Activated T-helper 2 cell treated with anti-CD3 and anti-CD28 coated beads, Interferon-gamma antibody, Interleukin-2, Interleukin-4, amounts not matched to agents 10 μg/mL and 5 μg/mL and 100 μg/mL, durations not matched to agents 14 hours and 24 hours and 36 hours (primary cell): ENCODE measurements at regions not wholly inside any gene's neighbourhood (a gene's known extent, or its start where the extent isn't known, plus 50 kb on each side); places are given as distances from the start of the nearest gene placed in this dataset.

Experiments used
- DNase-seq: peaks from one replicate; pipeline ENCODE4 v3.0.0; 2021; ENCODE audit warnings: low spot score
- H3K27ac Mint-ChIP-seq: one replicate; pipeline ENCODE4 v1.8.0; 2021; ENCODE audit warnings: mixed read lengths
- H3K27me3 Mint-ChIP-seq: one replicate; pipeline ENCODE4 v1.8.0; 2021; ENCODE audit warnings: low read depth, mixed read lengths
- H3K36me3 Mint-ChIP-seq: one replicate; pipeline ENCODE4 v1.8.0; 2021; ENCODE audit warnings: low read depth, mixed read lengths
- H3K4me1 Mint-ChIP-seq: one replicate; pipeline ENCODE4 v1.8.0; 2021; ENCODE audit warnings: low read depth, mixed read lengths
- H3K4me3 Mint-ChIP-seq: one replicate; pipeline ENCODE4 v1.8.0; 2021; ENCODE audit warnings: low read depth, mild to moderate bottlenecking, moderate library complexity, mixed read lengths
- H3K9me3 Mint-ChIP-seq: one replicate; pipeline ENCODE4 v1.8.0; 2021; ENCODE audit warnings: mixed read lengths
- intact Hi-C: fragments of 100-400 bp; cut with micrococcal nuclease; formaldehyde crosslinking; loops from one replicate; pipeline ENCODE4 v1.15.1; 2023

DNA sequence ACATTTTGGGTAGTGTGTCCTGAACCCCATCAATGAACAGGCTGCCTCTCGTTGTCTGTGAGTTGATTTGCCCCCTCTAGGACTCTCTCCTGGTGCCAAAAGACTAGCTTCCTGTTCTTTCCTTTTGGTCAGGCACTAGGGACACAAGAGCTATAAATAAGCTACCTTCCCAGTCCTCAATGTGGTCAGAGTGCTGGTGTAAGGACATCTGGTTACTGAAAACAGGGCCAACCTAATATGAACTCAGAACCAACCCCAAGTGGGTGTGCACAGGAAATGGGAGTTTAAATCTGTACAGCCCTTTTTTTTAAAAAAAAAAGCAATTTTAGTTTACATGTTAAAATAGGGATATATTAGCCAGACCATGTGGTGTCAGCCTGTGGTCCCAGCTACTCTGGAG, 129.2 kb downstream of the ZIC5 start:
- H3K36me3 Mint-ChIP-seq: no peaks in the 10 kb centered on the region
- no peak for DNase-seq
- H3K9me3 Mint-ChIP-seq: no peaks in the 10 kb centered on the region
- H3K4me3 Mint-ChIP-seq: no peak overlapping the region
- H3K4me1 Mint-ChIP-seq: no peaks in the 10 kb centered on the region
- intact Hi-C loops: no loop called here
- H3K27me3 Mint-ChIP-seq: no peaks in the 10 kb centered on the region
- H3K27ac Mint-ChIP-seq: no peak overlapping the region

DNA sequence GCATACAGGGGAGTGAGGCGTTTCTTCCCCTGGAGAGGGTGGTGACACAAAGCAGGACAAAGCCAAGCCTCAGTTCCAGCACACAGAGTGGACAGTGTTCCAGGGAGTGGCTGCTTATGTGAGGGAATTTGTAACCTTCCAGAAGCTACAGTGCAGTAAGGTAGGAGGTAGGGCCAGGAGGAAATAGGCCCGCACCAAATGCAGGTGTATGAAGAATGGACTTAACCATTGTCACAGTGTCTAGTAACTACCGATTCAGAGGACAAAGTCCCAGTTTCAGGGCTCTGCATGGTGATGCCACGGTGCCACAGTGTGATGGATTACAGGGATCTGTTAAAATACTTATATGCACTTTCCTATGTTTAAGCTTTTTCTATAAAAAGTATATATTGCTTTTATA, 135.3 kb downstream of the ZIC5 start:
- DNase-seq: no peak
- no peaks in the 10 kb centered on the region for H3K36me3 Mint-ChIP-seq
- no peaks in the 10 kb centered on the region for H3K4me1 Mint-ChIP-seq
- H3K27ac Mint-ChIP-seq: no peak overlapping the region
- no peaks in the 10 kb centered on the region for H3K9me3 Mint-ChIP-seq
- intact Hi-C loops: no loop called here
- no peaks in the 10 kb centered on the region for H3K27me3 Mint-ChIP-seq
- no peak overlapping the region for H3K4me3 Mint-ChIP-seq

DNA sequence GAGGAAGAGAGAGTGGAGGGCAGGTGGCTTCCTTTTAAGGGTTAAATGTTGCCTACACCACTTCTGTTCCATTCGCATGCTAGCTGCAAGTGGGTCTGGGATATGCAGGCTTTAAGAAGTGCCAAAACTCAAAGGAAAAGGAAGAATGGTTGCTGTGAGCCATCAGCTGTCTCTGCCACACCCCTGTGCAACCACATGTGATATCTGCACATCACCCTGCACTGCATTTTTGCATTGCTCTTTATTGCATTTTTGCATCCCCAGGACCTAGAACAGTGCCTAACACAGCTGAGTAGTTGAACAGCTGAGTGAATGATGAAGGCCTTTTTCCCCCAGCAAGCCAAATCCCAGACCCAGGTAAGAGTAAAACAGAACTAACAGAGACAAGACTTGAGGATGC, 136.1 kb downstream of the ZIC5 start:
- Mint-ChIP-seq H3K36me3 (no peaks in the 10 kb centered on the region), H3K9me3 (no peaks in the 10 kb centered on the region), H3K4me1 (no peaks in the 10 kb centered on the region), H3K27ac (no peak overlapping the region), H3K27me3 (no peaks in the 10 kb centered on the region), H3K4me3 (no peak overlapping the region)
- intact Hi-C loops: no loop called here
- no peak for DNase-seq

DNA sequence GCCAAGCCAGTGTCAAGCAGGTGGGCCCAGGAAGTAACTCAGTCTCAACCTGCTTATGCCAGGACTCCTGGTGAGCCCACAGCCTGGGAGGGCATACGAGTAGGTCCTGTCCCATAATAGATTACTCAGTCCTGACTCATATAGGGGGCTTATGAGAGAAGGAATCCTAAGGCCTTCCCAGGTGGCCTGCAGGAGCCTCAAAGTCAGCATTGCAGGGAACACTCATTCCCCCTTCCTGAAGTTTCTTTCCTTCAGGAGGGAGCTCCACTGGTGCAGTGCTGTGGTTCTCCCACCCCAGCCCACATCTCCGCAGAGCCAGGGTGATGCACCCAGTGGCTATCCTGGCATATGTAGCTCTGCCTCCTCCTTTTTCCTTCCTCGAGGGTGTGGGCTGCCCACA, 137.3 kb downstream of the ZIC5 start:
- intact Hi-C loops: no loop called here
- DNase-seq: no peak
- Mint-ChIP-seq H3K9me3 (no peaks in the 10 kb centered on the region), H3K4me3 (no peak overlapping the region), H3K4me1 (no peaks in the 10 kb centered on the region), H3K36me3 (no peaks in the 10 kb centered on the region), H3K27me3 (no peaks in the 10 kb centered on the region), H3K27ac (no peak overlapping the region)

DNA sequence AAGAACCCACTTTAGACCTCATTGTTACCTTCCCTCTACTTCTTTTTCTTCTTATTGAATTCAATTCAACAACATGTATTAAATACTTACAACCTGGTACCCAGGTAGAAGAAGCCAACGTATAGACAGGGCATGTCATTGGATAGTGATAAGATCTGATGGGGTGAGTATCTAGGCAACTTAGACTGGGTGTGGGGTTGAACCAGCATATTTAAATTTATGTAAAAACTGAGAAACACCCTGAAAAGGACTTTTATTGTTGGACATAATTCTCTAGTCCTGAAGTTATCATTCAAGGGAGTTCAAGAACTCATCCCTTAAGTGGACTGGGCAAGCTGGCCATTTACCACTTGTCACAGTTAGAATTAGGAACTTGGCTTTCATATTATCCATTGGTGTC, 139.2 kb downstream of the ZIC5 start:
- H3K27me3 Mint-ChIP-seq: peaks cover 1% of the 10 kb centered on the region
- H3K27ac Mint-ChIP-seq: no peak overlapping the region
- no peak overlapping the region for H3K4me3 Mint-ChIP-seq
- intact Hi-C loops: no loop called here
- no peaks in the 10 kb centered on the region for H3K9me3 Mint-ChIP-seq
- DNase-seq: no peak
- H3K36me3 Mint-ChIP-seq: no peaks in the 10 kb centered on the region
- H3K4me1 Mint-ChIP-seq: no peaks in the 10 kb centered on the region

DNA sequence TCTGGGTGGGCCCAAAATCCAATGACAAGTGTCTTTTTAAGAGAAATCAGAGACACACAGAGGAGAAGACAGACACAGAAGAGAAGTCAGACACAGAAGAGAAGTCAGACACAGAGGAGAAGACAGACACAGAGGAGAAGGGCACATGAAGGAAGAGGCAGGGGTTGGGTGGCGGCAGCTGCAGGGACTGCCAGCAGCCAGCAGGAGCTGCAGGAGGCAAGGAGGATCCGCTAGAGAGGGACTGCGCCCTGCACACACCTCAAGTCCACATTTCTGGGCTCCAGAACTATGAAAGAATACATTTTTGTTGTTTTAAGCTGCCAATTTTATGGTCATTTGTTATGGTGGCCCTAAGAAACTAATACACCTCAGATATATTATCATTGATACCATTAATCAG, 140.6 kb downstream of the ZIC5 start:
- Mint-ChIP-seq H3K4me1 (no peaks in the 10 kb centered on the region), H3K27ac (no peak overlapping the region), H3K36me3 (no peaks in the 10 kb centered on the region), H3K9me3 (no peaks in the 10 kb centered on the region), H3K4me3 (no peak overlapping the region), H3K27me3 (peaks cover 1% of the 10 kb centered on the region)
- no peak for DNase-seq
- intact Hi-C loops: no loop called here

DNA sequence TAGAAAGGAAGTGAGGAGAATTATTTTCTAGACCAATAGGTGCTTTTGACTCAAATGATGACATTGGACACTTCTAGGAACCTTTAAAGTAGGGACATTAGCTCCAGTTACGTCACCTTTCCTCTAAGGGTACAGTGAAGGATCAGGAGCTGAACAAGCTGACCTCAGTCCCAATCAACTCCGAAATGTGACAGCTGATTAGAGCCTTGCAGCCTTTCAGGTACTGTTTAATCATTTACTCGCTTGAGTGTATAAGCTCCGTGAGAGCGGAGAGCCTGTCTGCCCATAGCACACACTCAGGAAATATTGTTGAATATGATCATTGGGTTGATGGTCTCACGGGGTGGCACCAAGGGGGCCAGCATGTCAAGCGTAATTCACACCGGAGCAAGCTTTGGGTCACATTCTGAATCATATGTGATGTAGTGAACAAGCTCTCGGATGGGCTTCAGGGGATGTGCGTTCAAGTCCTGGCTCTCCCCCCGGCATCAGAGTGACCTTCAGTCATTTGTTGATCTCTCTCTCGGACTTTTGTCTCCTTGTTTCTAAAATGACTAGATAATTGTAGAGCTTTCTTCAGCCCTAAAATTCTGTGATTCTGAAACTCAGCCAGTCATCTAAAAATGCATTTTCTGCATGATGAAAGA, 141.9 kb downstream of the ZIC5 start:
- H3K27me3 Mint-ChIP-seq: peaks cover 1% of the 10 kb centered on the region
- H3K36me3 Mint-ChIP-seq: no peaks in the 10 kb centered on the region
- DNase-seq: no peak
- intact Hi-C loops: no loop called here
- H3K27ac Mint-ChIP-seq: no peak overlapping the region
- H3K4me3 Mint-ChIP-seq: no peak overlapping the region
- H3K9me3 Mint-ChIP-seq: no peaks in the 10 kb centered on the region
- H3K4me1 Mint-ChIP-seq: no peaks in the 10 kb centered on the region

DNA sequence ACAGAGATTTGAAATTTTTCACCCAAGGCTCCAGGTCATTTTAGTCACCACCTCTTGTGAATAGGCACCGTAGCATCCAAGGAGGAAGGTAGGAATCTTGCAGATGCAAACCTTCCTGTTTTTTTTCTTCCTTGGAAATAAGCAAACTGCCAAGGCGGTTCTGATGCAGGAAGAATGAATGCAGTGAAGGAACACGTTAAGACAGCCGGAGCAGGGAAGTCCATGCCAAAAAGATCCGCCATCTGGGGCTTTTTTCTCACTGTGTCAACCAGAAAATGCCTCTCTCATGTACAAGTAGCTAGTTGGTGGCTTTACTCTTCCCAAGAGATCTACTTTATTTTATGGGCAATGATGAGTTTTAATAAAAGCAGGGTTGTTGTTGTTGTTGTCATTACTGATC, 142.4 kb downstream of the ZIC5 start:
- H3K9me3 Mint-ChIP-seq: no peaks in the 10 kb centered on the region
- no peak overlapping the region for H3K4me3 Mint-ChIP-seq
- no peak overlapping the region for H3K27ac Mint-ChIP-seq
- no peaks in the 10 kb centered on the region for H3K4me1 Mint-ChIP-seq
- DNase-seq: no peak
- intact Hi-C loops: no loop called here
- H3K27me3 Mint-ChIP-seq: peaks cover 1% of the 10 kb centered on the region
- H3K36me3 Mint-ChIP-seq: no peaks in the 10 kb centered on the region

DNA sequence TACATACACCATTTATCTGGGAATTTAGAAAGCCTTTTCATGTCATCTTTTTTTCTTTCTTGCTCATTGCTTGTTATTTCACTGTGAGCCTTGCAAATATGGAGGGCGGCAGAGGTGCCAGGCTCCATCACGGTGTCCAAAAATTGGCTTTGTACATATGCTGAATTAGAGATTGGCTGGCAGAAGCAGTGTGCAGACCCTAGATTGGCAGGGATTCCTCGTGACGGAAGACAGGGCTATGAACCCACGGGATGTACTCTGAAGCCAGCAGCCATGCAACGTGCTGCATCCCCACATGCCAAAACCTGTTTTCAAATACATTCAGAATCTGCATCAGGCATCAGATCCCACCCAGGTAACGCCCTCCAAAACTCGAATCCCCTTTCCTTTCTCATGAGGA, 142.8 kb downstream of the ZIC5 start:
- H3K27me3 Mint-ChIP-seq: peaks cover 1% of the 10 kb centered on the region
- no peak overlapping the region for H3K4me3 Mint-ChIP-seq
- DNase-seq: no peak
- intact Hi-C loops: no loop called here
- H3K27ac Mint-ChIP-seq: no peak overlapping the region
- no peaks in the 10 kb centered on the region for H3K4me1 Mint-ChIP-seq
- no peaks in the 10 kb centered on the region for H3K9me3 Mint-ChIP-seq
- H3K36me3 Mint-ChIP-seq: no peaks in the 10 kb centered on the region

DNA sequence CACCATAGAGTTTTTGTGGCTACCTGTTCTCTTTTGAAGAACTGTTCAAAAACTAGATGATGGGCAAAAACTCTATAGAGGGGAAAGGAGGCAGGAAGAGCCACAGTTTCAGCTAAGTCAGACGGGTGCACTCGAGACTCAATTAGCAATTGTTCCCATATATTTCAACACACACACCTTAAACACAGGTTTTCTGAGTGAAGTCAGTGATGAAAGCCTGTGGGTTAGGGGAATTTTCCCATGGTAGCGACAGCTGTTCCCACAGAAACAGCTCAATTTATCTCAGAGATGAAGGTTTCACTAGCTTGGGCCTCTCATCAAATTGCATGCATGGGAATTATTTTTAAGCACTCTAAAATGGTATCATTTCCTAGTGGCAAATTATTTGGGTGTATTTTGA, 143.4 kb downstream of the ZIC5 start:
- intact Hi-C loops: no loop called here
- no peaks in the 10 kb centered on the region for H3K4me1 Mint-ChIP-seq
- no peaks in the 10 kb centered on the region for H3K36me3 Mint-ChIP-seq
- no peak overlapping the region for H3K27ac Mint-ChIP-seq
- H3K9me3 Mint-ChIP-seq: no peaks in the 10 kb centered on the region
- no peak overlapping the region for H3K4me3 Mint-ChIP-seq
- H3K27me3 Mint-ChIP-seq: peaks cover 1% of the 10 kb centered on the region
- no peak for DNase-seq

DNA sequence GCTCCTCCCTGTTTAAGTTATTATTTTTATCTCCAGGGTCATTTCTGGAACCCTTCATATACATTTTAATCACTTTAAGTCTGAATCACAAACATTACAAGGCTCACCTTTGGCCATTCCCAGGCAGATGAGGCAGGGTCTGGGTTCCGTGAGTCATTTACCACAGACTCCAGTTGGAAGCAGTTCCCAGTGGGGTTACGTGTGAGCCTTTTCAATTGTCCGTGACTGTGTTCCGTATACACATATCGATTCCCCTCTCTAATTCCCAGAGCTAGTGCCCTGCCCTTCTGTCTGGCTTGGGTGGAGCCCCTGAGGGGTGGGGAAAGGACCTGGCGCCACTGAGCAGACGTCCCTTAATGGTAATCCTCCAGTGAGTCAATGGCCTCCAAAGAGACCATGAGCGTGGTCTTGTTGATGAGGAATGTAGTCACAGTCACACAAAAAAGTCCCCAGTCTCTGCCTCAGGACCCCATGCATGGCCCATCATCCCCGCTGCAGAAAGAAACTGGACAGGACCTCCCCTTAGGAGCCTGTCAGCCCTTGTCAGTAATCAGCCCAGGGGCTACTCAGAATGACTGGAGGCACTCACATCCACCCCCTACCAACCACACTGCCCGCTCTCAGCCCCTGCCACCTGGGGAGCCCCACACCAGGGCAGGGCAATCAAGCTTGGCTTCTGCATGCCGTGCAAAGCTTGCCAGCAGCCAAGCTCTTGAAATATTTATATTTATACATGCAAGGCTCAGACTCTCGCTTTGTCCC, 144.4 kb downstream of the ZIC5 start:
- Mint-ChIP-seq H3K27ac (no peak overlapping the region), H3K27me3 (peaks cover 4% of the 10 kb centered on the region), H3K4me1 (no peaks in the 10 kb centered on the region), H3K36me3 (no peaks in the 10 kb centered on the region), H3K9me3 (no peaks in the 10 kb centered on the region), H3K4me3 (no peak overlapping the region)
- no peak for DNase-seq
- intact Hi-C loops: no loop called here

DNA sequence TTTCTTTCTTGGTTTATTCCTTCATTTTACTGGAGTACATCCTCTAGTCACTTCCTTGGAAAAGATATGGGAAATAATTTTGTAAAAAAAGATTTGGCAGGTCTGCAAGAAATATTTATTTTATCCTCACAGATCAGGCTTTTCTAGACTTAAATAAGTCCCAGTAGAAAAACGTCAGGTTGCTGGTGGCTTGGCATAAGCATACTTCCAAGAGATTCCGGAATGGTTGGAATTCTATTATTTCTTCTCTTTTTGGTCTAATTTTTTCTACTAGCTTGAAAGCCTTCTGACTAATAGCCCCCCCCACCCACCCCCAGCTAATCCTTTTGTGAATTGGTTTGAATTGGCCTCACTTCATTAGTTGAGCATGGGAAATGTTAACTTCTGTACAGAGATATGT, 147.6 kb downstream of the ZIC5 start:
- H3K4me1 Mint-ChIP-seq: no peaks in the 10 kb centered on the region
- peaks cover 11% of the 10 kb centered on the region for H3K27me3 Mint-ChIP-seq
- H3K4me3 Mint-ChIP-seq: no peak overlapping the region
- H3K27ac Mint-ChIP-seq: no peak overlapping the region
- H3K36me3 Mint-ChIP-seq: no peaks in the 10 kb centered on the region
- intact Hi-C loops: no loop called here
- no peak for DNase-seq
- no peaks in the 10 kb centered on the region for H3K9me3 Mint-ChIP-seq

DNA sequence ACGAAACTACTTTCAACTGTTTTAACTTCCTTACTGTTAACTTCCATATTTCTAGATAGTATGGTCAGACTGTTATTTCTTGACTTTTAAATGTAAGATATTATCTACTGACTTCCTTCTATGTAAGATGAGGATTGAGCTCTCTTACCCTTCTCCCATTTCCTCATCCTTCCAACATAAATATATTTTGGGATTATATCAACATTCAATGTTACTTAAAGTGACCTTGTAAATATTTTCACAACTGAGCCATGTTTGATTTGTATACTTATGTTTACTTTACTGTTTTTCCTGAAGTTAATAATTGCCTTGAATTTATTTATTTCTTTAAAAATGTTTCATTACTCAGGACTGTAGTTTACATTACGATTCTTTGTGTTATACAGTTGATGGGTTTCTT, 148.7 kb downstream of the ZIC5 start:
- no peak overlapping the region for H3K4me3 Mint-ChIP-seq

More for the DNA sequence above, 148.7 kb downstream of the ZIC5 start:
- Mint-ChIP-seq H3K4me1 (peaks cover 10% of the 10 kb centered on the region), H3K9me3 (no peaks in the 10 kb centered on the region), H3K27me3 (peaks cover 10% of the 10 kb centered on the region), H3K36me3 (no peaks in the 10 kb centered on the region), H3K27ac (no peak overlapping the region)
- no peak for DNase-seq
- intact Hi-C loops: no loop called here
